ENCODE measurements at regions not wholly inside any gene's neighbourhood (a gene's known extent, or its start where the extent isn't known, plus 50 kb on each side); places are given as distances from the start of the nearest gene placed in this dataset.

GRCh38 chr3:77947671-77948070, 907.8 kb downstream of the ROBO2 start:
- TF ChIP-seq CTCF (conservative IDR thresholded peaks at IDR 0.05; ENCODE audit: low read length): no peak
- no peak for TF ChIP-seq EZH2phosphoT487 (IDR thresholded peaks at IDR 0.05; ENCODE audit: borderline replicate concordance, low read depth, low read length)
